ENCODE measurements at regions not wholly inside any gene's neighbourhood (a gene's known extent, or its start where the extent isn't known, plus 50 kb on each side); places are given as distances from the start of the nearest gene placed in this dataset.

- DNase-seq: no peak
These were observed 88.1 kb upstream of the NPVF start for GRCh38 chr7:25316366-25316765.

DNA sequence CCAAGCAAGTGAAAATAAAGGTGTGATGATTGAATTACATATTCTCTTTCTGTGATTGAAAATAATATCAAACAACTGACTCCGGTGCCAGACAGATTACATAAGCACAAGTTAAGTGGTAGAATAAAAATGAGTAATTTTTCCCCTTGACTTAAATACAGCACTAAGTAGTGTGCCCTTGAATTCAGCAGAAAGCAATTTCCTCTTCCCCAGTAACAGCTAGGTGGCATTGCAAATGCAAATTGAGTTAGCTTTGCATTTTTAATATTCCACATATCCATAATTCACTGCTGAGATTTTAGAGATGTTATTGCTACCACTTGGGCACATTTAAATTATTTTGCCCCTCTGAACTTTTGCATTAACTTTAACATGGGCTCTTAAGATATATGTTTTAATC lies 89.8 kb upstream of the NPVF start:
- DNase-seq: no peak

- no peak for DNase-seq
These were observed 91.4 kb upstream of the NPVF start for GRCh38 chr7:25319707-25320106.

- DNase-seq: no peak
These were observed 92.5 kb upstream of the NPVF start for GRCh38 chr7:25320791-25321190.

- DNase-seq: no peak
These were observed 93.1 kb upstream of the NPVF start for GRCh38 chr7:25321424-25321823.

- DNase-seq: no peak
These were observed 94.2 kb upstream of the NPVF start for GRCh38 chr7:25322473-25322872.

GRCh38 chr7:25325186-25325757 lies 97.0 kb upstream of the NPVF start:
- no peak for DNase-seq

- no peak for DNase-seq
These were observed 98.3 kb upstream of the NPVF start for GRCh38 chr7:25326501-25327156.

GRCh38 chr7:25329815-25330214 lies 101.5 kb upstream of the NPVF start:
- no peak for DNase-seq

DNA sequence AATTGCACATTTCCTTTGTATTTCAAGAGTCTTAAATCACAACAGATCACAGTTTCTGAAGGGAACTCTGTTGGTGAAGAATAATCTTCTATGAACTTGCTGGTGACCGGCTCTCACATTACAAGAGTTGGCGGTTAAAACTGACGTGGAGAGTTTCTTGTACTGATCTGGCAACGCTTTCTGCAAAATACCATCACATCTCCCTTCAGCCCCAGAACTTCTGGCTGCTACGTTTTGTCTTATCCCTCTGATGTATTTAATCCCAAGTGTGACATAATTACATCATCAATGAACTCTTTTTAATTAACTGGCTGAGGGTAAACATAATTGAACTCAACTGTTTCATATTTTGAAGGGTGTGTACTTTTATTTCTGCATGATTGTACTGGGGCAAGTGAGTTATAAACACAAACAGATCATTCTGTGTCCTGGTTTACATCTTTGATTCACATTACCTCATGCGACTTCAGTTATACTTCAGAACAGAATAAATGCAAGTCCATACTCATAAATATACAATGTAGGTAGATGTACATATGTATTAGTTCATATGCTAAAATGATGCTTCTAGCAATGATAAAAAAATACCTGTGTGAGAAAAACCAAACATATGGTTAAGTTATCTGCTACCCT lies 105.1 kb upstream of the NPVF start:
- no peak for DNase-seq

GRCh38 chr7:25347360-25348066 lies 119.2 kb upstream of the NPVF start:
- DNase-seq: no peak

DNA sequence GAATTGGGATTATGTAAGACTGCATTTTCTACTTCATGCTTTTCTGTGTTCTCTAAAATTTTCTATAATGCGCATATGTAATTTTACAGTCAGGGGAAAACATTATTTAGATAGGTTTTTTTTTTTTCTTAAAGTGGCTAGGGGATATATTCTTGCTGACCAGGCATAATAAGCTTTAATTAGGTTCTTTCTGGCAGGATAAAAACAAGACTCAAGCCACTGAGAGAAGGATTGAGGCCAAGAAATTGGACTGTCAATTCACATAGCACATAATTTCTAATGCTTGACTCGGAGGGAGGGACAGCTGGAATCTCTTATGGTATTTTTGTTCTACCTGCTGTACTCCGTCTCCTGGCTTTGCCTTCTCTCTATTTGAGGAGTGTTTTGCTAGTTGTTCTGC lies 119.8 kb upstream of the NPVF start:
- DNase-seq: no peak

DNA sequence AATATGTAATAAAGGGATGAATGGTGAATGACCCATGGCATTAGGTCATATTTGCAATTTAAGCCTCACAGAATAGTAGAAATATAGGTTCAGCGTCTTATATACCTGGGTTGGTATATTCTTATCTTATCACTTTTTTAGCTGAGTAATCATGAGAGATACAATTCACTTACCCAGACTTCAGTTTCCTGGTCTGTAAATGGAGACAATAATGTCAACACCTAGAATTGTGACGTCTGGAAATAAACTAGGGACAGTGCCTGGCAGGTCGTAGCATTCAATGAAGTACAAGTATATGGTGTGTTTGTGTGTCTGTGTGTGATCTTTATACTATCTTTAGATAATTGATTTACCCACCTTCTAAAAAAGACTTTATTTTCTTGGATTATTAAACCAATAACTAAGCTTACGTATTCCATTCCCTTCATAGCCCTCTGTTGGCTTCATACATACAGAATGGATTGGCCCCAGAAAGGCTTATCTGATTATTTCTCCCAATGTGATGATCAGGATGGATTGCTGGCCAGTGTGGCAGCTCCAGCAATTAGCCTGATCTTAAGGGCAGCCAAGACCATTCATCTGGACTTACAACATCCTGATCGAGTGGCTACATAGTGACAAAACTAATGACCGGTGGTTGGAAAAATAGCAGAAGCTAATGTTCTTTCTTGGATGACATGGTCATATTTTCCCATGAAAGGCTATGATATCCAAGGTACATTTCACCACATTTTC lies 121.2 kb upstream of the NPVF start:
- no peak for DNase-seq

DNA sequence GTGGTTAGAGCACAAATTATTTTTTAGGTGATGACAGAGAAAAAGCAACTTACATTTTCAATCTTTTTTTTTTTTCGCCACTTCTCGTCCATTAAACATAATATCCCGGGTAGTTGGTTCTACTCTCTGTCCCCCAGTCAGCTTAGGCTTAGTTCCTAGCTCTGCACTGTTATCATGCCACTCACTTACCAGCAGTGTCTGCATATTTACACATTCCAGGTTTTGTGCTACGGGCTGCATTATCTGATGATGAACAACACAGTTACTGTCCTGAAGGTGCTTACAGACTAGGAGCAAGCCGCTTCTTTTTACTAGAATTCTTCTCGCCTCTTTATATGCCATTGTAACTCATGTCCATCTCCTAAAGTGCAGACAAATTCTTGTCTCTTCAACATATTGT lies 121.8 kb upstream of the NPVF start:
- no peak for DNase-seq

DNA sequence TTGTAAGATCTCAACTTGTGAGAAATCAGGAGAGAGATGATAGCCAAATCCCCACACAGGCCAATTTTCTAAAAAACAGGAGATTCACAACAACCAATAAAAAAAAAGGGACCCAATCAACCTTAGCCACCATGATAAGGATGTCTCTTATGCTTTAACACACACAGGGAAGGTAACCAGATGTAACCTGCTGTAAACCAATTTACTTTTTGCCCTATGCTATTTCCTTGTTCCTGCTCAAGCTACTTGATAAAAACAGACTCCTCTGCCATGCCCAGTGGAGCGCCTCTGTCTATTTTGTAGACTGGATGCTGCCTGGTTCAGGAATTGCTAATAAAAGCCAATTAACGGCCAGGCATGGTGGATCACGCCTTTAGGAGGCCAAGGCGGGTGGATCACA lies 123.5 kb upstream of the NPVF start:
- DNase-seq: no peak

- DNase-seq: no peak
These were observed 124.9 kb upstream of the NPVF start for GRCh38 chr7:25353196-25353595.

DNA sequence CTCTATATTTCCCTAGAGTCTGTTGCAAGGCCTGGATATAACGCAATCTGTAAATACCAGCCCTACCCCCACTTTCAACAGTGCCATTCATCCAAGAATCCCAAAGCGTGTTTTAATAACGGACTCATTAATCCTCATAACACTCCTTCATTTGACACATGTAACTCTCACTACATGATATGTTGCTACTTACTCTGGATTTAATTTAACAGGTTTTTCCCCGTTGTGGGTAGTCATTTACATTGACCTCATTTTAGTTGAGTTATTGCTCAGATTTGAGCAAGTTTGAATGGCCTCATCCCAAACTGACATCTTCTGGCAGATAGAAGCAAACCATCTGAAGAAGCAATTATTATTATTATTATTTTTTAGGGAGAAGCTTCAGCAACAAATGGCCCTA lies 125.4 kb upstream of the NPVF start:
- no peak for DNase-seq

DNA sequence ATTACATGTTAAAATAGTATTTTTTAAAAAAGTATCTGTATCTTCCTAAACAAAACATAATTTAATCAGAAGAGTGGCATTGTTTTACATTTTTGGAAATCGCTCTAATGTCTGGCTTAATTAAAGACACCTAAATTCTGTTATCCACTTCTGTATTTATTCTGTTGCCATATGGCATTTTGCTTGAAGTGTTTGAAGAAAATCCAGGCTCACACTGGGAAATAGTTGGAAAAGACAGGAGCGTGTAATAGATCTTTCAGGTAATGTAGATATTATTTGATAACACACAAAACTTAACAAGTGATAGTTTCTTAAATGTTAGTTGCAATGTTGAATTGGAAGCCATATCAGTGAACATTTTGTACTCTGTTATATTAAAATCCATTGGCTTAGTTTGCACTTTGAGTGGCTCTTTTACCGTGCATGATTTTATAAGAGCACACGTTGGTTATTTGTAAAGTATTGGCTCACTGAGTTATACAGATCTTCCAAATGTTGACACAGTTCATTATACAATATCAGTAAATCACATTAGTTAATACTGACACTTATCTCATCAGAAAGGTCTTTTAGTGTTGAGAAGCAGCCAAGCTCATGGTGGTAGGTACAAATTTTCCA lies 128.4 kb upstream of the NPVF start:
- DNase-seq: no peak

- no peak for DNase-seq
These were observed 130.6 kb upstream of the NPVF start for GRCh38 chr7:25358926-25359325.

DNA sequence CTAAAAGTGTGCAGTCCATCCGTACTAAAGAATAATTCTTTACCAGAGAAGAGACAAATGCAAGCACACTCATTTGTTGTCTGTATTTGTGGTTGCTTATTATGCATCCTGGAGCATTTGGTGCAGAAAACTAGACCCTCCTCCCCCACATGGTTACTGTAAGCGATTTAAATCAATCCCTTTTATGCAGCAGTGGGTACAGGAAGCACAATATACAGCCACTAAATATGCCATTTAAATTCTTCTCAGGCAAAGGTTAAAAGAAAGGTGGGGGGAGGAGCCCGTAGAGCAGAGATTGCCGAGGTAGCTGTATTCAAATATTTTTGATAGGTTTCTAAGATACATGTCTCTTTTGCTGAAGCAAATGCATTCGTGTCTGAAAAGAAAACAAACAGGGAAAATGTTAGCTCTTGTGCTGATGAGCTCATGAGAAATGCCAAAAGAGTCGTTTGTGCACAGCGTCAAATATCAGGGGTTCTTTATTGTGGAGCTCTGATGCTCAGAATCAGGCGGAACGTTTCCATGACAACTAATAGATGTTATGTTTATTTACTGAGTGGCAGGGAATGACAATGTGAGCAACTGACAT lies 131.3 kb upstream of the NPVF start:
- no peak for DNase-seq

DNA sequence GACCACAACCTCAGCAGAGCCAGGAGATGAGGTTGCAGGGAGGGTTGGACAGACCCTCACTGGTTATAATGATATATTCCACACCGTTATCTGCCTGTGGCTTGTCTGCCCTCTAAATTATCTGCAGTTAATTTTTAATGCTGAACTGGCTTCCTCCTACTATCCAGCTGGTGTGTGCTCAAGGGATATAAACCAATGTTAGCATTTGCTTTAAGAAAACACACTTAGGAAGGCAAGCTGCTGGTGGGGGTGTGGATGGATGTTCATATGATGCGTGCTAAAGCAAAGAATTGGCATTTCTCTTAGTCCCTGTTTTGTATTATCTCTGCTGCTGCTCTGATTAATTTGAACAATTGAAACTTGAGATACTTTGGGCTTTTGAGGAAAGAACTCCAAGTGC lies 132.2 kb upstream of the NPVF start:
- no peak for DNase-seq

GRCh38 chr7:25361387-25361786 lies 133.1 kb upstream of the NPVF start:
- no peak for DNase-seq

DNA sequence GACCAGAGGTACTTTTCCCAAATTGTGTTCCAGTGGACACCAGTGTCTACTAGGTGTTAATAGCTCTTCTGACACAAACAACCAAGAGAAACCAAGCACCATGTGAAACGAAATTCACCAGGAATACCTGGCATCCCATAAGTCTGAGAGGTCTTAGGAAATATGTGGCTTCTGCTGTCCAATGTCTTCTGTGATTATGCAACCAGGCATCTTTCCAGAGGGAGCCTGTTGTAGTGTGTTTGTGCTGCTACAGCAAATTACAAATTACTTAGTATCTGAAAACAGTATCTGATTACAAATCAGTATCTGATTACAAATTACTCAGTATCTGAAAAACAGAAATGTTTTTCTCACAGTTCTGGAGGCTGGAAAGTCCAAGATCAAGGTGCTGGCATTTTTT lies 133.6 kb upstream of the NPVF start:
- DNase-seq: no peak

All from CD4-positive, alpha-beta T cell treated with Interleukin-12 subunit alpha and Interleukin-12 subunit beta, for 1 hour (primary cell).